Neural progenitor cell (in vitro differentiated cells): ENCODE measurements at regions not wholly inside any gene's neighbourhood (a gene's known extent, or its start where the extent isn't known, plus 50 kb on each side); places are given as distances from the start of the nearest gene placed in this dataset.

Source experiments
- EZH2 ChIP-seq: fragments of 200-600 bp; sonication (generic); IDR thresholded peaks from 2 replicates; pipeline ENCODE4 v1.6.1; 2017; ENCODE audit warnings: antibody characterized with exemption, mild to moderate bottlenecking, moderate library complexity
- EZH2phosphoT487 ChIP-seq: fragments of 200-600 bp; sonication (generic); IDR thresholded peaks from 2 replicates; pipeline ENCODE4 v1.6.1; 2017; ENCODE audit warnings: antibody characterized with exemption
- TF ChIP-seq, protein P1 (sequence below): fragments of 200-600 bp; sonication (generic); IDR thresholded peaks from 2 replicates; pipeline ENCODE4 v1.5.1; 2017; ENCODE audit warnings: antibody characterized with exemption, mild to moderate bottlenecking

DNA sequence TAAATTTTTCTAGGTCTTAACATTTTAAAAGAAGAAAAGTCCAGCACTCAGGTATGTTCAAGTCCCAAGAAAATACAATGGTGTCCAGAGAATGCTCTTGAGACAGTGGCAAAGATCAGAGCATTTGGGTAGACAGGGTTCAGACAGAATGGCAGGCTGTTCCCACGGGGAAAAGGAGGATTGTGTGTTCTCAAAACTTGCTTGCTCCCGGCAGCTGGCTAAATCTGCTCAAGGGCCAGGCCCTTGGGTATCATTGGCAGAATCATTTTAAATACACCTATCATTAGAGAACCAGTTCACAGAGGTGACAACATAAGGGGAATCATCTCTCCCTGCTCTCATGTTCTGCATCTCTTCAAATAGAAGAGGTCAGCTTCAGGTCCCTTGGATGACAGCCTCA lies 456.3 kb downstream of the DTHD1 start:
- TF ChIP-seq, protein P1, sequence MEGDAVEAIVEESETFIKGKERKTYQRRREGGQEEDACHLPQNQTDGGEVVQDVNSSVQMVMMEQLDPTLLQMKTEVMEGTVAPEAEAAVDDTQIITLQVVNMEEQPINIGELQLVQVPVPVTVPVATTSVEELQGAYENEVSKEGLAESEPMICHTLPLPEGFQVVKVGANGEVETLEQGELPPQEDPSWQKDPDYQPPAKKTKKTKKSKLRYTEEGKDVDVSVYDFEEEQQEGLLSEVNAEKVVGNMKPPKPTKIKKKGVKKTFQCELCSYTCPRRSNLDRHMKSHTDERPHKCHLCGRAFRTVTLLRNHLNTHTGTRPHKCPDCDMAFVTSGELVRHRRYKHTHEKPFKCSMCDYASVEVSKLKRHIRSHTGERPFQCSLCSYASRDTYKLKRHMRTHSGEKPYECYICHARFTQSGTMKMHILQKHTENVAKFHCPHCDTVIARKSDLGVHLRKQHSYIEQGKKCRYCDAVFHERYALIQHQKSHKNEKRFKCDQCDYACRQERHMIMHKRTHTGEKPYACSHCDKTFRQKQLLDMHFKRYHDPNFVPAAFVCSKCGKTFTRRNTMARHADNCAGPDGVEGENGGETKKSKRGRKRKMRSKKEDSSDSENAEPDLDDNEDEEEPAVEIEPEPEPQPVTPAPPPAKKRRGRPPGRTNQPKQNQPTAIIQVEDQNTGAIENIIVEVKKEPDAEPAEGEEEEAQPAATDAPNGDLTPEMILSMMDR: no peak
- TF ChIP-seq EZH2: no peak
- TF ChIP-seq EZH2phosphoT487: no peak
